ENCODE measurements at regions not wholly inside any gene's neighbourhood (a gene's known extent, or its start where the extent isn't known, plus 50 kb on each side); places are given as distances from the start of the nearest gene placed in this dataset.

DNA sequence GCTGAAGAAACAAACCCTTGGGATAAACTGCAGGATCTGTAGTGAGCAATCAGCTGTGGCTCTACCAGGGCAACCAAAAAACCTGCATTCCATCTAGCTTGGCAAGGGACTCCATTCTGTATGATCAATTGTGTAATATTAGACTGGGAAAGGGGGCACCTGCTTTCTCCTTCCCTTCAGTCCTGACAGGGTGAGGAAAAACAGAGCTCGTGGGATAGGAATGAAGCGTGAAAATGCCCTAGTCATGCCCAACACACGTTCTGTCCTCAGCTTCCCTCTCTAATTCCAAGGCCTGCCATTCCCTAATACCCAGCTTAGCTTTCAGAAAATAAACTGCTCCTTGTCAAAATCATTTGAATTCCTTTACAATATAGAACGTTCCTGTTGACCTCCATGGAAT is 442.3 kb downstream of the PLPP3 start:
- Histone ChIP-seq H3K9me3 (ENCODE audit: low read depth) (no peaks in the 10 kb centered on the region), H3K79me2 (ENCODE audit: low read depth) (no peaks in the 10 kb centered on the region), H3K4me1 (no peaks in the 10 kb centered on the region), H2AFZ (replicated peaks) (no peak overlapping the region), H3K27me3 (no peaks in the 10 kb centered on the region), H3K27ac (no peak overlapping the region), H4K20me1 (ENCODE audit: low read depth) (no peaks in the 10 kb centered on the region), H3K4me3 (no peak overlapping the region), H3K4me2 (no peak overlapping the region), H3K36me3 (no peaks in the 10 kb centered on the region), H3K9ac (no peak overlapping the region), H3F3A (ENCODE audit: low read depth) (no peaks in the 10 kb centered on the region)
- H3K27me3 Mint-ChIP-seq (ENCODE audit: insufficient read depth, low read depth): peaks cover 3% of the 10 kb centered on the region
- H3K27ac Mint-ChIP-seq: no peak overlapping the region
- no peaks in the 10 kb centered on the region for H3K36me3 Mint-ChIP-seq
- TF ChIP-seq EZH2 (IDR thresholded peaks at IDR 0.05): no peak
- TF ChIP-seq EZH2phosphoT487 (IDR thresholded peaks at IDR 0.05): no peak
- TF ChIP-seq CTCF (IDR thresholded peaks at IDR 0.05): no peak
- no peaks in the 10 kb centered on the region for H3K4me1 Mint-ChIP-seq
- DNase-seq (ENCODE audit: low spot score): no peak
- no peaks in the 10 kb centered on the region for H3K9me3 Mint-ChIP-seq
- H3K4me3 Mint-ChIP-seq: no peak overlapping the region

DNA sequence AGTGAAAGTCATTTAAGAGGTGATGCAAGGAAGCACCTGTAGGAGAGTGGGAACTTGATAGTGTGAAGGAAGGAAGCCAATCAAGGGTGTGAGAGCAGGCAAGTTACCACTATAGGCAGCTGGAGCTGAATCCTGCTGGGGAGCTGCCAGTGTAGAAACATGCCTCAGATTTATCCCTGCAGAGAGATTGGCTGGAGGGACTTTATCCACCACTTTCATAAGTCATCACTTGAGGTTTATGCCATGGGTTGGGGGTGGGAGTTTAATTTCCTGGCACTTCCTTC is 443.6 kb downstream of the PLPP3 start:
- no peaks in the 10 kb centered on the region for H3K36me3 ChIP-seq
- H3K9me3 ChIP-seq (ENCODE audit: low read depth): no peaks in the 10 kb centered on the region
- no peaks in the 10 kb centered on the region for H3K4me1 ChIP-seq
- no peaks in the 10 kb centered on the region for H4K20me1 ChIP-seq (ENCODE audit: low read depth)
- Mint-ChIP-seq H3K36me3 (no peaks in the 10 kb centered on the region), H3K9me3 (no peaks in the 10 kb centered on the region), H3K4me3 (no peak overlapping the region), H3K27ac (no peak overlapping the region), H3K27me3 (ENCODE audit: insufficient read depth, low read depth) (no peaks in the 10 kb centered on the region), H3K4me1 (no peaks in the 10 kb centered on the region)
- no peaks in the 10 kb centered on the region for H3K27me3 ChIP-seq
- no peak for TF ChIP-seq EZH2phosphoT487 (IDR thresholded peaks at IDR 0.05)
- TF ChIP-seq CTCF (IDR thresholded peaks at IDR 0.05): no peak
- no peak for TF ChIP-seq EZH2 (IDR thresholded peaks at IDR 0.05)
- H3K4me2 ChIP-seq: no peak overlapping the region
- no peaks in the 10 kb centered on the region for H3K79me2 ChIP-seq (ENCODE audit: low read depth)
- no peak overlapping the region for H3K9ac ChIP-seq
- H2AFZ ChIP-seq (replicated peaks): no peak overlapping the region
- H3K27ac ChIP-seq: no peak overlapping the region
- no peak for DNase-seq (ENCODE audit: low spot score)
- H3F3A ChIP-seq (ENCODE audit: low read depth): no peaks in the 10 kb centered on the region
- H3K4me3 ChIP-seq: no peak overlapping the region

DNA sequence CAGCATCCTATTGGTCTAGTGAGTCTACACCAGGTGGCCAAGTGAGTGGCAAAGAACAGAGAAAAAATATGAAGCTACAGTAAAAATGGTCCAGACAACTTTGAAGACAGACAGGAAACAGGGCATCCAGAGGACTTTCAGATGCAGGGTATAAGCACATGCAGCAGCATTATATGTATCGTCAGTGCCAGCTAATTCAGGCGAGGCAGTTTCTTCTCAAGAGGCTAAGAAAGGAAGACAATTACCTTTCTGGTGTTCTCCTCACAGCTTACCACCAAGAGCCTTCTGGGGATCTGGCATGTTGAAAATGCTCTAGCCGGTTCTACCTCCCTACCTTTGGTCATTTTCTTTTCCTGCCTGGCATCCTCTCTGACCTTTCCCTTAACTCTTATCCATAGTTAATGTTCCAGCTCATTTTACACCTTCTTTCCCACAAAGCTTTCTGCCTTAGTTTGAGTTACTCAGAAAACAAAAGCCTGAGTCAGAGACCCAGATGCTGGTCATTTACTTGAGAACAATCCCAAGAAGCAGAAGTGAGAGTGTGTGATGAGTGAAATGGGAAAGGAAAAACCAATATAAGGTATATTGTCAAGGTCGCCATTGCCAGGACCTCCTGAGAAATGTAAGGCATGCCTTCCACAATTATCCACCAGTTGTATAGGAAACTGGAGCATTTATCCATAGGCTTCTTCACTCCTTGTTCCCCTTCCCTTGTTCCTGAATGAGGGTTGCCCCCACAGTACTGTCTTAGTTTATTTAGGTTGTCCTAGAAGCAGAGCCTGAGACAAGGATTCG is 444.1 kb downstream of the PLPP3 start:
- TF ChIP-seq EZH2 (IDR thresholded peaks at IDR 0.05) (no peak), EZH2phosphoT487 (IDR thresholded peaks at IDR 0.05) (no peak), CTCF (IDR thresholded peaks at IDR 0.05) (no peak)
- no peaks in the 10 kb centered on the region for H4K20me1 ChIP-seq (ENCODE audit: low read depth)
- no peaks in the 10 kb centered on the region for H3F3A ChIP-seq (ENCODE audit: low read depth)
- H2AFZ ChIP-seq (replicated peaks): no peak overlapping the region
- Mint-ChIP-seq H3K4me1 (no peaks in the 10 kb centered on the region), H3K27me3 (ENCODE audit: insufficient read depth, low read depth) (peaks cover 3% of the 10 kb centered on the region), H3K36me3 (no peaks in the 10 kb centered on the region), H3K4me3 (no peak overlapping the region), H3K27ac (no peak overlapping the region), H3K9me3 (no peaks in the 10 kb centered on the region)
- H3K9ac ChIP-seq: no peak overlapping the region
- no peak overlapping the region for H3K4me3 ChIP-seq
- no peak overlapping the region for H3K4me2 ChIP-seq
- H3K27ac ChIP-seq: no peak overlapping the region
- no peaks in the 10 kb centered on the region for H3K9me3 ChIP-seq (ENCODE audit: low read depth)
- H3K36me3 ChIP-seq: no peaks in the 10 kb centered on the region
- H3K79me2 ChIP-seq (ENCODE audit: low read depth): no peaks in the 10 kb centered on the region
- H3K4me1 ChIP-seq: no peaks in the 10 kb centered on the region
- H3K27me3 ChIP-seq: no peaks in the 10 kb centered on the region
- DNase-seq (ENCODE audit: low spot score): no peak

All from neural progenitor cell (in vitro differentiated cells).